Panc1 (cell line): ENCODE measurements at regions not wholly inside any gene's neighbourhood (a gene's known extent, or its start where the extent isn't known, plus 50 kb on each side); places are given as distances from the start of the nearest gene placed in this dataset.

Experiments used
- ATAC-seq: fragments of 200-7000 bp; cut with Tn5 transposase; 2 replicates; pipeline ENCODE4 v1.9.1; 2020; ENCODE audit warnings: mild to moderate bottlenecking, moderate library complexity
- BruUV-seq: library from RNA; stranded (reverse); fragments of 400-500 nt; replicated peaks from 2 replicates; lab custom pipeline; 2021; lab: Mats Ljungman, UMichigan
- CTCF ChIA-PET: fragments of 300-600 bp; sonication (Branson Sonifier 250); formaldehyde crosslinking; loops from one replicate; lab custom pipeline; 2022; ENCODE audit warnings: antibody characterized with exemption; lab: Charles Lee
- POLR2A ChIA-PET: fragments of 300-600 bp; sonication (Branson Sonifier 250); formaldehyde crosslinking; loops from one replicate; lab custom pipeline; 2022; ENCODE audit warnings: antibody characterized with exemption; lab: Charles Lee
- DNase-seq: peaks from one replicate; pipeline ENCODE4 v3.0.0-alpha.2; 2010; ENCODE audit warnings: low read depth, low spot score
- H3K27ac ChIP-seq: 2 replicates; pipeline ENCODE4 v1.5.1; 2011; ENCODE audit warnings: mild to moderate bottlenecking, low read length, inconsistent platforms
- H3K27me3 ChIP-seq: fragments of 200-500 bp; sonication (Bioruptor generic); 2 replicates; pipeline ENCODE4 v1.6.0; 2014; ENCODE audit warnings: low read length, inconsistent platforms; ENCODE audit not compliant: control insufficient read depth, insufficient read depth
- H3K36me3 ChIP-seq: fragments of 200-500 bp; sonication (Bioruptor generic); 2 replicates; pipeline ENCODE4 v1.5.1; 2014; ENCODE audit warnings: inconsistent platforms, mild to moderate bottlenecking, low read length, moderate library complexity; ENCODE audit not compliant: control insufficient read depth, insufficient read depth
- H3K4me1 ChIP-seq: 2 replicates; pipeline ENCODE4 v1.5.1; 2011; ENCODE audit warnings: inconsistent platforms, mild to moderate bottlenecking, low read length, moderate library complexity; ENCODE audit not compliant: control insufficient read depth, insufficient read depth
- H3K4me3 ChIP-seq, 2 experiments: 2 replicates each; pipeline ENCODE4 v1.5.1; 2011 to 2012; ENCODE audit warnings: low read depth in 2 of 2, low read length in 2 of 2, mild to moderate bottlenecking in 2 of 2, inconsistent platforms in 1 of 2, moderate library complexity in 1 of 2
- H3K9me3 ChIP-seq: fragments of 200-500 bp; sonication (Bioruptor generic); 2 replicates; pipeline ENCODE4 v1.5.1; 2014; ENCODE audit warnings: low read depth, mild to moderate bottlenecking, inconsistent platforms, low read length, moderate library complexity; ENCODE audit not compliant: control insufficient read depth, insufficient read depth
- CTCF ChIP-seq: fragments of 450-650 bp; IDR thresholded peaks from 2 replicates; pipeline ENCODE4 v1.5.1; 2017; ENCODE audit warnings: mild to moderate bottlenecking
- POLR2AphosphoS5 ChIP-seq: IDR thresholded peaks from 2 replicates; pipeline ENCODE4 v1.6.1; 2012; ENCODE audit warnings: mild to moderate bottlenecking, low read depth, low read length, moderate library complexity
- REST ChIP-seq, 2 experiments: IDR thresholded peaks; 2 replicates each; pipeline ENCODE4 v1.6.1; 2011 to 2012; ENCODE audit warnings: low read depth in 2 of 2, control low read depth in 1 of 2, low read length in 1 of 2, mild to moderate bottlenecking in 1 of 2, moderate library complexity in 1 of 2; ENCODE audit not compliant: insufficient read depth in 1 of 2
- SIN3A ChIP-seq: IDR thresholded peaks from 2 replicates; pipeline ENCODE4 v1.6.1; 2012; ENCODE audit warnings: low read depth, mild to moderate bottlenecking, low read length, moderate library complexity, borderline replicate concordance; ENCODE audit not compliant: insufficient read depth
- TCF7L2 ChIP-seq: IDR thresholded peaks from 2 replicates; pipeline ENCODE4 v1.6.1; 2011; ENCODE audit warnings: mild to moderate bottlenecking, low read depth, low read length, inconsistent platforms
- in situ Hi-C: cut with HindIII; loops from 2 replicates; pipeline ENCODE4 v1.10.0; 2016; ENCODE audit warnings: low sequenced_read_pairs, low pct_unique_long_range_greater_than_20kb
- intact Hi-C: fragments of 100-400 bp; cut with micrococcal nuclease; formaldehyde crosslinking; loops from one replicate; pipeline ENCODE4 v1.10.0; 2022; ENCODE audit not compliant: unreplicated experiment

GRCh38 chr5:25764733-25765132 lies 1120.0 kb upstream of the CDH10 start:
- H3K36me3 ChIP-seq, result no peaks in the 10 kb centered on the region
- intact Hi-C loops, result loop anchor here (10.0 kb wide), 1 partner anchor 550 kb away; no protein-coding TSS in a partner anchor
- H3K27me3 ChIP-seq, result no peaks in the 10 kb centered on the region
- H3K9me3 ChIP-seq, result no peaks in the 10 kb centered on the region
- CTCF ChIA-PET, result no interaction called here
- DNase-seq (no peak), ATAC-seq (no peak)
- in situ Hi-C loops, result no loop called here
- no TSS peak for BruUV-seq
- H3K4me3 ChIP-seq, result no peak overlapping the region
- TF ChIP-seq REST (IDR thresholded peaks at IDR 0.05; ENCODE audit: insufficient read depth in 1 of 2, low read depth in 2 of 2, low read length in 1 of 2) (no peak), TCF7L2 (no peak), SIN3A (no peak), CTCF (no peak), POLR2AphosphoS5 (no peak)
- no peaks in the 10 kb centered on the region for H3K4me1 ChIP-seq
- no peak overlapping the region for H3K27ac ChIP-seq
- POLR2A ChIA-PET, result no interaction called here

GRCh38 chr5:25763781-25764180 lies 1119.0 kb upstream of the CDH10 start:
- DNase-seq, result no peak
- intact Hi-C loops, result loop anchor here (10.0 kb wide), 1 partner anchor 551 kb away; no protein-coding TSS in a partner anchor
- in situ Hi-C loops, result no loop called here
- ChIA-PET CTCF (no interaction called here), POLR2A (no interaction called here)
- TF ChIP-seq CTCF, result no peak
- TF ChIP-seq SIN3A, result no peak
- no peak for TF ChIP-seq REST (IDR thresholded peaks at IDR 0.05; ENCODE audit: insufficient read depth in 1 of 2, low read depth in 2 of 2, low read length in 1 of 2)
- TF ChIP-seq TCF7L2, result no peak
- TF ChIP-seq POLR2AphosphoS5, result no peak
- H3K36me3 ChIP-seq, result no peaks in the 10 kb centered on the region
- no peaks in the 10 kb centered on the region for H3K9me3 ChIP-seq
- H3K27ac ChIP-seq, result no peak overlapping the region
- no TSS peak for BruUV-seq
- H3K4me1 ChIP-seq, result no peaks in the 10 kb centered on the region
- no peaks in the 10 kb centered on the region for H3K27me3 ChIP-seq
- no peak for ATAC-seq
- H3K4me3 ChIP-seq, result no peak overlapping the region
